RPMI7951 (cell line): ENCODE measurements at regions not wholly inside any gene's neighbourhood (a gene's known extent, or its start where the extent isn't known, plus 50 kb on each side); places are given as distances from the start of the nearest gene placed in this dataset.
"Not testable (repeated sequence)": the region's sequence is repeated elsewhere in the genome, so short reads cannot be mapped to it uniquely, and the experiment has no call there.

Source experiments
- DNase-seq: peaks from one replicate; pipeline ENCODE4 v3.0.0-alpha.2; 2012; ENCODE audit warnings: low read depth

DNA sequence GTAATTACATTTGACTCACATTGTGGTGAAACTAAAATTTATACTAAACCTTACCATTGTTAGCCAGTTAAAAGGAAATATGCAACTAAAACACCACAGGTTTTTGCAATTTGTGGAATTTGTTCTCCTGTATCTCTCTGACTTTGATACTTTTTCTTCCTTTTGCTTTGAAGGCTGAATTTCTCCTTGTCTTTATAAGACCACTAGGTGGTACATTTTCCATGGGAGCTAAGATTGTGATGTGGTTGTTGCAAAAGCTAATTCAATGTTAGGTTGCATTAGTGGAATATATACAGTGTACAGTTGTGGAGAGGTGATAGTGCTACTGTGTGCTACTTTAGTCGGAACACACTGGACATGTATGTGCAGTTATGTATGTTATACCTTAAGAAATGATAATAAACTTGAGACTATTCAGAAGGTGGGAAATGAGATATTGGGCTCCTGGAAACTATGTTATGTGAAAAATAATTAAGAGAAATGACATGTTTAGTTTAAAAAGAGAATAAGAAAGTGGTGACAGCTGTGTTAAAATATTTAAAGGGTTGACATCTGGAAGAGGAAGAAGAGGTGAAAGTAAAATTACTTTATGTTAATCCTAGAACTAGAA, 70.3 kb downstream of the ARL9 start:
- DNase-seq: peak; percentile 24

DNA sequence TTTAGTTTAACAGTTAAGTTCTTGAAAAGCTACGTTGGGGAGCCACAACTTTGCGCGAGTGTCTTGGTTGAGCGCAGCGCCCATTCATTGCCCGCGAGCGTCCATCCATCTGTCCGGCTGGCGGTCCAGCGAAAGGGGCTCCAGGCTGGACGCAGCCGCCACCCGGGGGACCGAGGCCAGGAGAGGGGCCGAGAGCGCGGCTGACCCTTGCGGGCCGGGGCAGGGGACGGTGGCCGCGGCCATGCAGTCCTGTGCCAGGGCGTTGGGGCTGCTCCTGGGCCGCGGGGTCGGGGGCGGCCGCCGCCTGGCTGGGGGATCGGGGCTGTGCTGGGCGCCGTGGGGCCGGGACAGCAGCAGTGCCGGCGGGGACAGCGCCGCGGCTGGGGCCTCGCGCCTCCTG, 86.8 kb downstream of the ARL9 start:
- not testable (repeated sequence) for DNase-seq
